Suppressor macrophage treated with lipopolysaccharide for 1 hour (primary cell): ENCODE measurements at regions not wholly inside any gene's neighbourhood (a gene's known extent, or its start where the extent isn't known, plus 50 kb on each side); places are given as distances from the start of the nearest gene placed in this dataset.

Experiments used
- DNase-seq, 3 donors: peaks; one replicate each; pipeline ENCODE4 v3.0.0-alpha.2; 2020 to 2022

DNA sequence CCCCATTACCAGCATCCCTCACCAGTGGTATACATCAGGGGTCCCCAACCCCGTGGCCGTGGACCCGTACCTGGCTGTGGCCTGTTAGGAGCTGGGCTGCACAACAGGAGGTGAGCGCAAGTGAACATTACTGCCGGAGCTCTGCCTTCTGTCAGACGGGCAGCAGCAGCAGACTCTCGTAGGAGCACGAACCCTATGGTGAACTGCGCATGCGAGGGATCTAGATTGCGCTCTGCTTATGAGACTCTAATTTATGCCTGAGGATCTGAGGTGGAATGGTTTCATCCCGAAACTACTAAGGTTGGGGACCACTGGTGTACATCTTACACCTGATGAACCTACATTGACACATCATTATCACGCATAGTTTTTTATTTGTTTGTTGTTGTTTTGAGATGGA, 52.8 kb upstream of the DHX15 start:
- DNase-seq = no peak

DNA sequence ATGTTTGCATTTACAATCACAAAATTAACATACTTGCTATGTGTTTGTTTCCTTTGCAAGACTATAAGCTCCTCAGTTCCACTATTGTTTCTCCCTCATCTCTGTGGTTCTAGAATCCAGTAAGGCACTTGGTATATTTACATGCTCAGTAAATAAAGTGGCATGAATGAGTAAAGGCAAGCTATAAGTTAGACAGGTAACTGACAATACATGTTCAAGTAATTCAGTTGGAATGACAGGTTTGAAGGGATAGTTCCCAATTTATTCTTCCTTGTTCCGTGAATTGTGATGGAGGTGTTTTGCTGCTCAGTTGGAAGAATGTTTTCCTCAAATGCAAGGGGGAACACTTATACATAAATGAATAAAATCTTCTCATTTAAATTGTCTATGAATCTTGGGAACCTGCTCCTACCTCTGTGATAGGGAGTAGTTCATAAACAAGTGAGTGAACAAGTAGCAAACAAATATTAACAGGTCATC, 54.1 kb upstream of the DHX15 start:
- no peak for DNase-seq

GRCh38 chr4:24639714-24640113, 55.4 kb upstream of the DHX15 start:
- DNase-seq = no peak

- no peak for DNase-seq
Measured at GRCh38 chr4:24640366-24640765, 56.0 kb upstream of the DHX15 start.

GRCh38 chr4:24642981-24643547, 58.7 kb upstream of the DHX15 start:
- DNase-seq = no peak

DNA sequence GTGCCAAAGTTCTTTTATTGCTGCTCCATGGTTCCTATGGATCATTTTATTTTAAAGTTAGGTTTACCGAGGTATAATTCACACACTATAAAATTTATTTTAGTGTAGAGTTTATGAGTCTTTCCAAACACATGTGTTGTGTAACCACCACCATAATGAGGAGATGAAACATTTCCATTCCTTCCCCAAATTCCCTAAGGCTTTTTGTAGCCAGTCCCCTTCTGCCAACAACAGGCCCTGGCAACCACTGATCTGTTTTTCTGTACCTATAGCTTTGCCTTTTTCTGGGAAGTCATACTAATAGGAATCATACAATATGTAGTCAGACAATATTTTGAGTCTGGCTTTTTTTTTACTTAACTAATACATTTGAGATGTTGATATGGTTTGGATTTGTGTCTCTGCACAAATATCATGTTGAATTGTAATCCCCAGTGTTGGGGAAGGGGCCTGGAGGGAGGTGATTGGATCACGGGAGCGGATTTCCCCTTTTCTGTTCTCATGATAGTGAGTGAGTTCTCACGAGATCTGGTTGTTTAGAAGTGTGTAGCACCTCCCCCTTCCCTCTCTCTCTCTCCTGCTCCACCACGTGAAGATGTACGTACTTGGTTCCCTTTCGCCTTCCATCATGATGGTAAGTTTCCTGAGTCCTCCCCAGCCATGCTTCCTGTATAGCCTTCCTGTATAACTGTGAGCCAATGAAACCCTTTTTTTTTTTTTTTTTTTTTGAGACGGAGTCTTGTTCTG, 59.6 kb upstream of the DHX15 start:
- no peak for DNase-seq

GRCh38 chr4:24644983-24645764, 60.8 kb upstream of the DHX15 start:
- no peak for DNase-seq

DNA sequence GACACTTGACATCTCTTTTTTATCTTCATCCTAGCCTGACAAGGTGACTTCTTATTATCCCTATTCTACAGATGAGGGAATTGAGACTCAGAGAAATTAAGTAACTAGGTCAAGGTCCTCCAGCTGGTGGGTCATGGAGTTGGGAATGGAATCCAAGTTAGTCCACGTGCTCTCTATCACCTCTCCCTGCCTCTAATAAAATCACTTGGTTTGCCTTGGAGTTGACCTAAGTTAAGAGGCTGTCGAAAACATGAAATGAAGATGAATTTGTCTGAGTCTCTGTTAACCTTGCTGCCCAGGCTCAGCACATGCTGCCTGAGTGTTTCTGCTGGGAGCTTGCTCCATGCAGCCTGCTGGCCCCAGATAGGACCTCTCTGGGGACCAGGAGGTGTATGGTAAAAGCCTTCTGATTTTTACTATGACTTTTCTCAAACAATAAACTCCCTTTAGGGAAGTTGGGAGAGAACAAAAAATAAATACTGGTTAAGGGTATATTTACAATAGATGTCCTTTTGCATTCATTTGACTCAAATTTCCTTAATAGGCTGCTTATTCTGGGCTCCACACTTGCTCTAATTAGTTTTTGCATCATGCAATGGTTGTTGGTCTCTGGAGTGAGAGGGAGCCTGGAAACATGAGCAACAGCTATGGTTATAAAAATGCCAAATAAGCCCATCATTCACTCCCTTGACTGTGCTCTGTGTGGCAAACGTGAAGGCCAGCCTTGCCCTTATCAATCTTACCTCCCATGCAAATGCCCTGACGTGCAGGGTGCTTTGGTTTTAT, 61.6 kb upstream of the DHX15 start:
- no peak for DNase-seq

DNA sequence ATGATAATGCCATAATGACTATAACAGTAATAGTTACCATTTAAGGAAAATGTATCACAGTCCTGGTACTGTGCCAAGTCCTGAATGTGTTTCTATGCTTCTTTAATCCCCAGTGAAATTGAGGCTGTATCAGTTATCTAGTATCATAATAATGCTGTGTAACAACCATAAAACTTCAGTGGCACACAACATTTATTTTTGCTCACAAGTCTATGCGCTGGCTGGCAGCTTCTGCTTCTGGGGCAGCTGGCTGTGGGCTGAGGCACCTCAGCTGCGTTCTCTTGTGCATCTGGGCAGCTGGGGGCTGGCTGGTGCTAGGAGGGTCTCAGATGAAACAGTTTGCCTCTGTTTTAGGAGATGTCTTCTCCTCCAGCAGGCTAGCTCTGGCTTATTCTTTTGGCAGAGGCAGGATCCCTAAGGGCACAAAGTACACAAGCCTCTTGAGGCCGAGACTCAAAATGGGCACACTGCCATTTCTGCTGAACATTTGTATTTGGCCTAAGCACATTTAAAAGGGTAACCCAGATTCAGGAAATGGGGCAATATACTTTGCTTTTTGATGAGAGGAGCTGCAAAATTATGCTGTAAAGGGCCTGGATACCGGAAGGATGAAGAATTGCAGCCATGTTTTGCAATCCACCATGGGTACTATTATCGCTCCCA, 62.6 kb upstream of the DHX15 start:
- DNase-seq = no peak

GRCh38 chr4:24650849-24651640, 66.7 kb upstream of the DHX15 start:
- DNase-seq = peak; percentile 39 to 43 (median 40)

DNA sequence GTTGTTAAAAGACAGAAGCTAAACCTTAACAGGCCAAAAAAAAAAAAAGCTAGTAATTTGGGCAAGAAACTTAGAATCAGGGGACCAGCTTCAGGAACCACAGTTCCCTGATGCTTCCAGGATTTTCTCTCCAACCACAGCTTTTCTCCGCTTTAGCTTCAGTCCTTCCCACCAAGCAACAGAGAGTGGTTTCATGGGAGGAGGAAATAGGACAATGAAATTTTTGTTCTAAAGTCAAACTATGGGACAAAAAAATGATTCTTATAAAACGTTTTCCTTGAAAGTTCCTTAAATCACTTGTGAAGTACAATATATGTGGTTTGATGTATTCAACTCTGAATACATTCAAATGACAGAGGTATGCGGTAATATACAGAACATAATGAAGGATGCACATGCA, 71.0 kb upstream of the DHX15 start:
- no peak for DNase-seq

DNA sequence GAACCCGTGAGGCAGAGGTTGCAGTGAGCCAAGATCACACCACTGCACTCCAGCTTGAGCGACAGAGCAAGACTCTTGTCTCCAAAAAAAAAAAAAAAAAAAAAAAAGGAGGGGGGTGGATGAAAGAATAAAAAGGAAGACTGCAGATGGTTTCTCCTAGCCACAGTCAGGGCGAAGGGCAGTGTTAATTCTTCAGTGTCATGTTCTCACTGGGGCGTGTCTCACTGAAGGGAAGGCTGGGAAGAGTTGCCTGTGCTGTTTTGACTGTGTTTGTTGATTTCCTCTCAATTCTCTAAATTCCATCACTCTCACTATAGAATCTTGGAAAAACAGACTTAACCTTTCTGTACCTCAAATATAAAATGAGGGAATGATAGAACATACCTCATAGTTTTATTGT, 71.6 kb upstream of the DHX15 start:
- DNase-seq = no peak

DNA sequence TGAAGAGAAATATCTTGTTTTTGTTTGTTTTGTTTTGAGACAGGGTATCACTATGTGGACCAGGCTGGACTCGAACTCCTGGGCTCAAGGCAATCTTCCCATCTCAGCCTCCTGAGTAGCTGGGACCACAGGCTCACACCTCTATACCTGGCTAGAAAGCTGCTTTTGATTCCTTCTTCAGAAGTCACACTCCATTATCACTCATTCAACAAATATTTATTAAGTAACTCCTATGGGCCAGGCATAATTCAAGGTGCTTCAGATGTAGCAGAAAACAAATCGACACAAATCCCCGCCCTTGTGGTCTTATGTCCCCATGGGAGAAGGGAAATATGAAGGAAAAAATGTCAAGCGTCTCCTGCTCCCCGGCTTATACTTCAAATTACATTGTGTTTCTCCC, 72.6 kb upstream of the DHX15 start:
- no peak for DNase-seq

GRCh38 chr4:24657768-24658617, 73.6 kb upstream of the DHX15 start:
- peak; percentile 35 to 65 (median 47) for DNase-seq

DNA sequence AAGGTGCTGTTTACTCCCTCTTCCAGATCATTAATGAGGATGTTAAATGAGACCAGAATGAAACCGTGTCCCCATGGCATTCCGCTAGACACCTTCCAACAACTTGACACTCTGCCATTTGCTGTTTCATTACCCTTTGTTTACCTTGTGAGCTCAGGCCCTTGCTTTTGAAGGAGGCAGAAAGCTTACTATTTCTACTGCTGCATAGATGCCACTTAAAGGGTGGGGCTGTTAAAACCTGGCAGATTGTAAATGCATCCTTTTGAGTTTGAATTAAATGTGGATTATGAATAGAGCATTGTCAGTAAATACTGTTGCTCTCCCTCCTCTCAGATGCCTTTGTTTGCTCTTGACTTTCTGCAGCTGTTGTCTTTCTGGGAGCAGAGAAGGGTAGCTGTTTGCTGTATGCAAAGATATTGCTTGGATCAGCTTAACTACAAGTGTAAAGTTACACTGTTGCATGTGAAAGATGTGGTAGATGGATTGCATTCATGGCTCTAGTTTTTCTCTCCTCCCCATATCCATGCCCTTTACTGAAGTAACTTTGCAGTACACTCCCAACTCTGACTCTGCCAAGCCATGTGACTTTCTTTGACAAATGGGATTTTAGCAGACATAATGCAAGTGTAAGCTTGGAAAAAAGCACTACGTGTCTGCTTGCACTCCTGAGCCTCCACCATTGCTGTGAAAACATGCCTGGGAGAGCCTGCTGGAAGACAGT, 75.0 kb upstream of the DHX15 start:
- no peak for DNase-seq

DNA sequence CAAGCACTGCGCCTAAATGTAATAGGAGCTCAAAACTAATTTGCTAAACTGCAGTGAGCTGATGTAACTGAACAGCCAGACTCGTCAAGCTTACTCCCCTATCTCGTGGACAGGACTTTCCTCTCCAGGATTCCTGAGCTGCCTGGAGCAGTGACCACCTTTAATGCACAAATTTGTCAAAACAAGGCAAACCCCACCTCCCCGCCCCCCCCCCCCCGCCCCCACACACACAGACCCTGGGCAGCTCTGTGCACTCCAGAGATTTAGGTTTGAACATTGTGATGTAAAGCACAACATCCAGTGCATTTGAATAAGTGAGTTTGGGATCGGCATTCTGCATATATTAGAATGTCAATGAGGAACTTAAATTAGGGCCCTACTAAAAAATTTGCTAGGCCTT, 77.7 kb upstream of the DHX15 start:
- DNase-seq = no peak

- DNase-seq = no peak
Measured at GRCh38 chr4:24662542-24662941, 78.2 kb upstream of the DHX15 start.

DNA sequence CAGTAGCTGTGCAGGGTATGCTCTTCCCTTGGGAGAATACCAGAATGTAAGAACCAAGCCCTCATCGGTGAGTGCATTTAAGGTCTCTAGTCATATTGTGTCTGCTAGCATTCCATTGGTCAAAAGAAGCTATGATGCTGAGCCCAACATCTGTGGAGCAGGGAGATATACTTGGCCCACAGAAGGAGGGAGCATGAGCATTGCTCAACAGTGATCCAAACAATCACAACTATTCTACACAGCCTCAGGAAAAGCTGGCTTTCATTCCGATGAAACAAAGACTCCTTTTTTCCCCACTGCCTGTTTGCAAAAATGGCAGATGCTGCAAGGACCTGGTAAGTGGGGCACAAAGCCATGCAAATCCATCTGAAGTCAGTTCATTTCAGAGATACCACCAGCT, 80.6 kb upstream of the DHX15 start:
- DNase-seq = no peak

DNA sequence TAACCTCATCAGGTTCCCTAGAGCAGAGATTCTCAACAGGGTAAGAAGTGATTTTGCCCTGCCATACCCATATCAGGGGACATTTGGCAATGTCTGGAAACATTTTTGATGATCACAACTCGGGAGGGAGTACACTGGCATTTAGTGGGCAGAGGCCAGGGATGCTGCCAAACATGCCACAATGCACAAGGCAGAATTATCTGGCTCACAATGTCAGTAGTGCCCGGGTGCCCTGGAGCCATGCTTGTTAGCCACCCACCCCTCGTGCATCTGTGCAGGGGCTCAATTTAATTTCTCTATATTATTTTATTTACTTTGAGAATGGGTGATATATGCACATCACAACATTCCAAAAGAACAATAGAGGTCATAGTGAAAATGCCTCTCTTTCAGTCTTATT, 82.0 kb upstream of the DHX15 start:
- DNase-seq = no peak
